ENCODE measurements at regions not wholly inside any gene's neighbourhood (a gene's known extent, or its start where the extent isn't known, plus 50 kb on each side); places are given as distances from the start of the nearest gene placed in this dataset.

DNA sequence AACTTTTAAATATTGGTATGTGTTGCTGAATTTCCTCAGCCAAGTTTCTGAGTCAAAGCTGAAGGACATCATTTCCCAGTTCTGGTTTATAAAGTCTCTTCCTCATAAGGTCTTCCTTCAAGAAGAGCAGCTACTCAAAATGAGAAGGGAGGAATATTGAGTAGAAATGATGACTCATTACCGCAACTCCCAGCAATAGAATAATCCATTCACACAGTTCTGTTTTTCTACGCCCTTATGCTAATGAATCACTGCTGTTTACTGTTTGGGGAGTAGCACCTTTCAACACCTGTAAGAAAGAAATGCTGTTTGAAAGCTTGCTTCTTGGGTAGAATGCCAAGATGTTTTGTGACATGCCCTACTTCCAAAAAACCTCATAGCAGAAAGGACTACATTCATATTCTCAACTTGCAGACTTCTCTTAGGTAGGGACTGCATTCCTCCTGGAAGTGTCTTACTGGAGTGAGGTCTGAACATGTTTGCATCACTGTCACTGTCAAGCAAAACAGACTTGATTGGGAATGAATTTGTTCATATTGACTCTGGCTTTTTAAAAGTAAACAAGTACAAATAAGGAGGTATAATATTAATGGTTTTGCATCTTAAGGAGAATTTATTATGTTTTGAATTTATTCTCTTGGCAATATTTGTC lies 147.2 kb upstream of the BANK1 start:
- TF ChIP-seq EZH2 (IDR thresholded peaks at IDR 0.05; ENCODE audit: insufficient read depth, low read length) (no peak), CTCF (IDR thresholded peaks at IDR 0.05; ENCODE audit: insufficient read depth, low read depth, low read length) (no peak)

All from astrocyte (in vitro differentiated cells and primary cell).